Spinal cord (tissue), 9 donors: ENCODE measurements at regions not wholly inside any gene's neighbourhood (a gene's known extent, or its start where the extent isn't known, plus 50 kb on each side); places are given as distances from the start of the nearest gene placed in this dataset.
A peak's percentile ranks its signal among the peaks of the same experiment; 100 is the strongest.

Experiments
- DNase-seq, 6 donors: peaks; one replicate each; pipeline versions ENCODE4 v3.0.0 to v3.0.0-alpha.2; 2013 to 2015; ENCODE audit warnings: low spot score in 6 of 6, low read depth in 4 of 6
- H3K27ac ChIP-seq: one replicate; pipeline ENCODE4 v1.5.1; 2013; ENCODE audit warnings: low read depth, low read length, control low read depth
- H3K27me3 ChIP-seq: one replicate; pipeline ENCODE4 v1.6.1; 2013; ENCODE audit warnings: low read length; ENCODE audit not compliant: control insufficient read depth, insufficient read depth
- H3K36me3 ChIP-seq: one replicate; pipeline ENCODE4 v1.6.1; 2013; ENCODE audit warnings: low read length; ENCODE audit not compliant: control insufficient read depth, insufficient read depth
- H3K4me1 ChIP-seq: one replicate; pipeline ENCODE4 v1.6.1; 2013; ENCODE audit warnings: low read length; ENCODE audit not compliant: control insufficient read depth, insufficient read depth
- H3K4me3 ChIP-seq: one replicate; pipeline ENCODE4 v1.5.1; 2013; ENCODE audit warnings: low read depth, low read length, control low read depth
- H3K9me3 ChIP-seq: one replicate; pipeline ENCODE4 v1.6.1; 2013; ENCODE audit warnings: low read length; ENCODE audit not compliant: control insufficient read depth, insufficient read depth
- WGBS: methylation state at CpG from one replicate; pipeline ENCODE4 v1.1.5; 2013; ENCODE audit warnings: missing lambda C conversion rate; ENCODE audit not compliant: insufficient coverage; 5-methylcytosine and 5-hydroxymethylcytosine counted together
- donor health status: healthy.

DNA sequence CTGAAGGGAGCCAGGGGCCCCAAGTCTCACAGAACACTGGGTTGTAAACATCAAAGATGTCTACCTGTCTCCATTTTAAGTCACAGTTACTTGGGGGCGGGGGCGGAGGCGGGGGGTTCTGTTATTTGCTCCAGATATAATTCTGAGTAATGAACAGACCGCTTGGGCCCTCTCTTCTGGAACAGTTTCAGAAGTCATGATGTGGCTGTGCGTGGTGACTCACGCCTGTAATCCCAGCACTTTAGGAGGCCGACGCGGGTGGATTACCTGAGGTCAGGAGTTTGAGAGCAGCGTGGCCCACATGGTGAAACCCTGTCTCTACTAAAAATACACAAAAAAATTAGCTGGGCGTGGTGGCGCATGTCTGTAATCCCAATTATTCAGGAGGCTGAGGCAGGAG, 157.9 kb upstream of the APCDD1 start:
- H3K27ac ChIP-seq = no peak overlapping the region
- peaks cover 23% of the 10 kb centered on the region for H3K4me1 ChIP-seq
- no peak overlapping the region for H3K4me3 ChIP-seq
- H3K9me3 ChIP-seq = peaks cover 1% of the 10 kb centered on the region
- 92% methylated on average over 12 of the region's 12 CpGs for WGBS
- DNase-seq = no peak
- no peaks in the 10 kb centered on the region for H3K36me3 ChIP-seq
- H3K27me3 ChIP-seq = no peaks in the 10 kb centered on the region

DNA sequence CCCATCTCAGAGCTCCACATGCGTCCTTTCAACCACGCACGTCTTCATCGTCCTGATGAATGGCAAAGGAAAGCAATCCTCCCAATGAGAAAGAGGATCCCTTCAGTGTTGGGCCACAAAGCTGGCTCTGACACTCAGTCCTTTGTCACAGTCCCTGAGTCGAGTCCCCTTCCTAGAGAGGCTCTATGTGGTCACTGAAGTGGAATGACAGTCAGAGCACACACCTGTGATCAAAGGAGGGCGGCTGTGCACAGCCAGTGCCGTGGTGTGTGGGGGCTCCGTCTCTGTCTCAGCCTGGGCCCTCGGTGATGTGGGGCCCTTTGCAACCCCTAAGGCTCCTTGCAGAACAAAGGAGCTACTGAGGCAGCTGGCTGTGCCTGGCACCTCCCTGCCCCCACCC, 157.3 kb upstream of the APCDD1 start:
- H3K36me3 ChIP-seq = no peaks in the 10 kb centered on the region
- H3K27ac ChIP-seq = no peak overlapping the region
- peaks cover 17% of the 10 kb centered on the region for H3K4me1 ChIP-seq
- 44% methylated on average over 9 of the region's 9 CpGs for WGBS
- peaks cover 1% of the 10 kb centered on the region for H3K9me3 ChIP-seq
- H3K4me3 ChIP-seq = no peak overlapping the region
- H3K27me3 ChIP-seq = no peaks in the 10 kb centered on the region
- peak in 1 of 6 donors; percentile 31 for DNase-seq

DNA sequence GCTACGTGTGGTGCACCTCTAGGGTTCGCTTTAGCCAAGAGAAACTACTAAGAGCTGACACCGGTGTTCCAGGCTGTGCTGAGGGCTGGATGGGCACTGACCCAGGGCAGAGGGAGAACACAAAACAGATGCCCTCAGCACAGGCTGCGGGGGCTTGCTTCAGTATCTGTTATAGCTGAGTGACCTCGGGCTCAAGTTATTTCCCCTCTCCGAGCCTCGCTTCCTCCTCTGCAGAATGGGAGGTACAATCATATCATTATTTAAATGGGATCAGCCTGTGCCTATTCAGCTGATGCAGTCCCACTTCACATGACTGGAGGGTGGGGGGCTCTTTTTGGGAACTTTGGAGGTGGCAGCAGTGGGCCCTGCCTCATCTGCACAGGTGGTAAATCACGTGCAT, 156.1 kb upstream of the APCDD1 start:
- Histone ChIP-seq H3K36me3 (no peaks in the 10 kb centered on the region), H3K4me1 (peaks cover 17% of the 10 kb centered on the region), H3K27ac (no peak overlapping the region), H3K4me3 (no peak overlapping the region), H3K9me3 (peaks cover 1% of the 10 kb centered on the region), H3K27me3 (no peaks in the 10 kb centered on the region)
- 85% methylated on average over 4 of the region's 8 CpGs for WGBS
- DNase-seq = no peak

DNA sequence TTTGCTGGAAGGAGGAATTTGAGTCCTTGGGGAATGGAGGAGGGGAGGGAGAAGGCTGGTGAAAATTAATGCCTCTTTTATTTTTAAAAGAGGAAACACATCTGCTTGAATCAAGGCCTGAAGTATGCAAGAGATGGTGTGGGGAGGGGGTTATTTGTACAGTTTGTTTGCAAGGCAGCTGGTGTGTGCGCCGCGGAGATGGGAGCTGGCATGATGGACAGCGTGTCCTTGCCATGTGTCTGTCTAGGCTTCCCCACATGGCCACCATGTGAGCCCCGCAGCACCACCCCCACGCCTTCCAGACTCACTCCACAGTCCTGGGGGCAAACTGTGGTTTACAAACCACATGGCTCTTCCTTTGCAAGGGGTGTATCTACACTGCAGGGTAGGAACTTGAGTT, 154.8 kb upstream of the APCDD1 start:
- Histone ChIP-seq H3K4me1 (peaks cover 17% of the 10 kb centered on the region), H3K9me3 (peaks cover 1% of the 10 kb centered on the region), H3K27ac (no peak overlapping the region), H3K36me3 (no peaks in the 10 kb centered on the region), H3K27me3 (no peaks in the 10 kb centered on the region), H3K4me3 (no peak overlapping the region)
- 64% methylated on average over 4 of the region's 6 CpGs for WGBS
- DNase-seq = peak in 2 of 6 donors; percentile 49 to 54

DNA sequence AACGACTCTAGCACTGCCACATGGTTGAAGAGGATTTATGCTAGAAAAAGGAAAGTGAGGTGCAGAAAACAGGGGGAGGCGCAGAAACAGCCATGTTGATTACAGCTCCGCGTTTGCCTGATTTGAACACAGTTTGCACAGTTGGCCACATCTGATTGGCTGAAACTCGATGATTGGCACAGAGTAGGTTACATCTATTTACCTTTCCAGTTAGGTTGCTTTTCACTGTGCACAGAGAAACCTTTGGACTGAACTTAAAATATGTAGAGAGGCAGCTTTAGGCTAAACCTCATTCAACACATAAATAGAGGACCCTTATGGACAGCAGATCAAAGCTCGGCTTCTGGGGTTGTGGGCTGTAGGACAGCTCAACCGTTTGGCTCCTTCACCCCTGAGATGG, 153.7 kb upstream of the APCDD1 start:
- no peak overlapping the region for H3K27ac ChIP-seq
- no peaks in the 10 kb centered on the region for H3K27me3 ChIP-seq
- no peaks in the 10 kb centered on the region for H3K36me3 ChIP-seq
- DNase-seq = no peak
- peaks cover 17% of the 10 kb centered on the region for H3K4me1 ChIP-seq
- peaks cover 1% of the 10 kb centered on the region for H3K9me3 ChIP-seq
- whole genome bisulfite sequencing = 77% methylated on average over 5 of the region's 7 CpGs
- no peak overlapping the region for H3K4me3 ChIP-seq

DNA sequence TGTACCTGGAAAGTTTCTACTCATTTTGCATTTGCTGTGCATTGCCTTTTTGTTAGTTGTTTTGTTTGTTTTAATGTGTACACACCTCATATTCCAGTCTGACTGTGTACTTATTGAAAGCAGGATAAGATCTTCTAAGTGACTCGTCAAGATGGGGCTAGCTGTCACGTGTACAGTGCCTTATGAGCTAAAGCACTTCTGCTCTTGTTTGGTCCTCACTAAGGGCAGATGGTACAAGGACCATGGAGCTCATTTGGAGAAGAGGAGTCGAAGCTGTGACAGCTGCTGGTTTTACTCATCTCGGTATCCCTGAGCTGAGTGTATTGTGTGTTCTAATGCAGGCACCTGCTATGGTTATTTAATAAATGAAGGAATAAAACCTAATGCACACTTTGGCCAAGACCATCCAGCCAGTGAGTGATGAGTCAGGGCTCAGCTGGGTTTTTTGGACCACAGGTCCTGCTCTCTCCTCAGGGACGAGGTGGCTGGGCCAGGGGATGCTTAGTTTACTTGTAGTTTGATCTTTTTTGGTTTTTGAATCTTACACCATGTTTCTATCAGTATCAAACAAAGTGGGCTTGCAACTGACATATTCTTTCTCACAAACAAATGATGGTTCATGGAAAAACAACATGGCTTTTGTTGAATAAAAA, 152.5 kb upstream of the APCDD1 start:
- WGBS = 82% methylated on average over 2 of the region's 5 CpGs
- no peak for DNase-seq
- Histone ChIP-seq H3K4me3 (no peak overlapping the region), H3K36me3 (no peaks in the 10 kb centered on the region), H3K4me1 (peaks cover 13% of the 10 kb centered on the region), H3K27me3 (no peaks in the 10 kb centered on the region), H3K9me3 (peaks cover 1% of the 10 kb centered on the region), H3K27ac (no peak overlapping the region)

DNA sequence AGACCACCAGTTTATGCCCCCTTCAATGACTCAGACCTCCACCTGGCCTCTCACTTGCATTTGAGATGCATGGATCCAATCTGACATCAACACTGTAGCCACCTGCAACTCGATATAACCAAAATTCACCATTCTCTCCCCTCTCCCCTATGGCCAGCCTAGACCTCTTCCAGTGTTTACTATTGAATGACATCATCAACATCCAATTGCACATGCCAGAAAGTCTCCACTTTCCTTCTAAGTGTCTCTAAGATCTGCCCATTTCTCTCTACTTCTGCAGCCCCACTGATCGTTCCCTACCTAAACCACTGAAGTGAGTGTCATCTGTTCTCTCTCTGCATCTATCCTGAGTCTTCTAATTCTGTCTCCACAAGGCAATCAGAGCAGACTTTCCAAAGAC, 151.3 kb upstream of the APCDD1 start:
- no peak for DNase-seq
- 97% methylated on average over 2 of the region's 2 CpGs for WGBS
- no peaks in the 10 kb centered on the region for H3K36me3 ChIP-seq
- peaks cover 1% of the 10 kb centered on the region for H3K9me3 ChIP-seq
- H3K27me3 ChIP-seq = no peaks in the 10 kb centered on the region
- H3K4me1 ChIP-seq = peaks cover 4% of the 10 kb centered on the region
- no peak overlapping the region for H3K27ac ChIP-seq
- no peak overlapping the region for H3K4me3 ChIP-seq

DNA sequence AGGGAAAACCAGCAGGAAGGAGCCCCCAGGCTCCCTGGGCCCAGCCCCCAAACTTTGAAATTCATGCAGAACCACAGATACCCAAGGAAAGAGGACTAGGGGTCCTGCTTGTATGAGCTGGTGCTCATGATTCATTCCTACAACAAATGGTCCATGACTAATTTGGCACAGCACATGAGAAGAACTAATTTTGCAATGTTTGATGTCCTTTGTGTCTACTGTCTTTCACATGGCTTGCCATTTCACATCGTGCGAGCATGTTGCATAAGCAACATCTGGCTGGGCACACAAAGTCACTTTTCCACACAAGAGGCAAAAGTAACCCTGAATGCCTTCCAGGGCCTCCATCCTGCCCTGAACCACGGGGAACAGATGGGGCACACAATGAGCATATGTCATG, 149.6 kb upstream of the APCDD1 start:
- H3K4me1 ChIP-seq = peaks cover under 1% of the 10 kb centered on the region
- no peak overlapping the region for H3K4me3 ChIP-seq
- H3K36me3 ChIP-seq = no peaks in the 10 kb centered on the region
- H3K27me3 ChIP-seq = no peaks in the 10 kb centered on the region
- no peak overlapping the region for H3K27ac ChIP-seq
- no peaks in the 10 kb centered on the region for H3K9me3 ChIP-seq
- DNase-seq = no peak
- WGBS = 48% methylated on average over 2 of the region's 3 CpGs

DNA sequence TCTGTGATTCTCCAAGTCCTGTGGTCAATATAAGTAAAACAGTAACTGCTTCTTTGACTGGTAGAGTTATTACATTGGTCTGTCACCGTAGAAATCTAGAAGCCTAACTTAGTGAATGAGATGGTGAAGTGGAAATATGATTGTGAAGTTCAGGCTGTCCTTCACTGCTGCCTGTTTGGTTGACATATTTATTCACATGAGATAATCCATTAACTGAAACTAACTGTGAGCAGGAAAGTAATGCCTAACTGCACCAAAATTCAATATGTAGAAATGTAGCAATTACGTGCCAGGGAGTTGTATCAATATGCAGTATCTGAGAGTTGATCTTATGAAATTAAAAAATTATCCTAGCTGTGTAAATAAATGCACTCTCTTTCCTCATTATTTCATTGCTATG, 147.7 kb upstream of the APCDD1 start:
- DNase-seq = no peak
- H3K27me3 ChIP-seq = no peaks in the 10 kb centered on the region
- H3K36me3 ChIP-seq = no peaks in the 10 kb centered on the region
- no peak overlapping the region for H3K4me3 ChIP-seq
- H3K27ac ChIP-seq = no peak overlapping the region
- no CpG with 5 or more reads among the region's 2 CpGs for WGBS
- H3K9me3 ChIP-seq = no peaks in the 10 kb centered on the region
- no peaks in the 10 kb centered on the region for H3K4me1 ChIP-seq

DNA sequence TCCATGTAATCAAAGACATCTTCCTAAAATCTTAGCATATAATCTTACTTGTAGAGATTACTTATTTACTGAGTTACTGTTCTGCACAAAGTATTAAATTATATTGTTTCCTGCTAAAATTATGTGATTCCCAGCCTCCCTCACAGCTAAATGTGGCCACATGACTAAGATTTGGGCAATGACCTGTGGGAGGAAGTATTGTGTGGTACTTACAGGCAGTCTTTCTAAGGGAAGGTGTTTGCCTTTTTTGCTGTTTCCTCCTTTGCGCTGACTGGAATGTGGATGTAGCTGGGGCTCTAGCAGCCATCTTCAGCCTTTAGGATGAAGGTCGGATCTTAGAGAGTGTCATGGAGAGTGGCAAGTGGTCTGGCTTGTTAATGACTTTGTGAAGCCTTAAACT, 146.3 kb upstream of the APCDD1 start:
- DNase-seq = no peak
- Histone ChIP-seq H3K36me3 (no peaks in the 10 kb centered on the region), H3K4me3 (no peak overlapping the region), H3K27me3 (no peaks in the 10 kb centered on the region), H3K27ac (no peak overlapping the region), H3K9me3 (no peaks in the 10 kb centered on the region), H3K4me1 (no peaks in the 10 kb centered on the region)
- 80% methylated on average over 1 of the region's 2 CpGs for WGBS
